ENCODE measurements at regions not wholly inside any gene's neighbourhood (a gene's known extent, or its start where the extent isn't known, plus 50 kb on each side); places are given as distances from the start of the nearest gene placed in this dataset.
"Not testable (repeated sequence)": the region's sequence is repeated elsewhere in the genome, so short reads cannot be mapped to it uniquely, and the experiment has no call there.

DNA sequence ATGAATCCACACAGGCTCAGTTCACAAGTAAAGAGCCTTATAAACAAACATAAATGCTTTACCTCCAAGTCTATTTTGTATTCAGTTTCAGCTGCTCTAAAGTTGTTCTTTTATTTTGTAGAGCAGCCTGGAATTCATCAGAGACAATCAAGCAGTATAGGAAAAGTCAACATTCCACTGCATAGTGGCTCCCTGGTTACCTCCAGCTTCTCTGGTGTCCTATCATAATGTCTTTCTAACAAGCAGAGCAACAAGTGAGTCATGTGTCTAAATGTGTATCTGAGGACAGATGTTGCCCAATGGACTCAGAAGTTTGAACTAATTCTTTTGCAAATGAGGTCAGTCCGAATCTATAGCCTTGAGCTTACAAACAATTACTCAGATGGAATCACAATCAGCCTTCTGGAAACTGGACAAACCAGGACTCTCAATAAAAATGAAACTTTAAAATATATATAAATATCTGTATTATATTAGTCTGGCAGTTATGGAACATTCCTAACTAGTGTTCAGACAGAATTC lies 292.0 kb upstream of the TOM1L1 start:
- TF ChIP-seq, protein P1, sequence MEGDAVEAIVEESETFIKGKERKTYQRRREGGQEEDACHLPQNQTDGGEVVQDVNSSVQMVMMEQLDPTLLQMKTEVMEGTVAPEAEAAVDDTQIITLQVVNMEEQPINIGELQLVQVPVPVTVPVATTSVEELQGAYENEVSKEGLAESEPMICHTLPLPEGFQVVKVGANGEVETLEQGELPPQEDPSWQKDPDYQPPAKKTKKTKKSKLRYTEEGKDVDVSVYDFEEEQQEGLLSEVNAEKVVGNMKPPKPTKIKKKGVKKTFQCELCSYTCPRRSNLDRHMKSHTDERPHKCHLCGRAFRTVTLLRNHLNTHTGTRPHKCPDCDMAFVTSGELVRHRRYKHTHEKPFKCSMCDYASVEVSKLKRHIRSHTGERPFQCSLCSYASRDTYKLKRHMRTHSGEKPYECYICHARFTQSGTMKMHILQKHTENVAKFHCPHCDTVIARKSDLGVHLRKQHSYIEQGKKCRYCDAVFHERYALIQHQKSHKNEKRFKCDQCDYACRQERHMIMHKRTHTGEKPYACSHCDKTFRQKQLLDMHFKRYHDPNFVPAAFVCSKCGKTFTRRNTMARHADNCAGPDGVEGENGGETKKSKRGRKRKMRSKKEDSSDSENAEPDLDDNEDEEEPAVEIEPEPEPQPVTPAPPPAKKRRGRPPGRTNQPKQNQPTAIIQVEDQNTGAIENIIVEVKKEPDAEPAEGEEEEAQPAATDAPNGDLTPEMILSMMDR (IDR thresholded peaks at IDR 0.05; ENCODE audit: insufficient read depth, low read depth, low read length, missing control alignments): no peak
- no peak for DNase-seq (ENCODE audit: low read depth)
- H3K4me3 ChIP-seq (ENCODE audit: low read depth, low read length): no peak overlapping the region

DNA sequence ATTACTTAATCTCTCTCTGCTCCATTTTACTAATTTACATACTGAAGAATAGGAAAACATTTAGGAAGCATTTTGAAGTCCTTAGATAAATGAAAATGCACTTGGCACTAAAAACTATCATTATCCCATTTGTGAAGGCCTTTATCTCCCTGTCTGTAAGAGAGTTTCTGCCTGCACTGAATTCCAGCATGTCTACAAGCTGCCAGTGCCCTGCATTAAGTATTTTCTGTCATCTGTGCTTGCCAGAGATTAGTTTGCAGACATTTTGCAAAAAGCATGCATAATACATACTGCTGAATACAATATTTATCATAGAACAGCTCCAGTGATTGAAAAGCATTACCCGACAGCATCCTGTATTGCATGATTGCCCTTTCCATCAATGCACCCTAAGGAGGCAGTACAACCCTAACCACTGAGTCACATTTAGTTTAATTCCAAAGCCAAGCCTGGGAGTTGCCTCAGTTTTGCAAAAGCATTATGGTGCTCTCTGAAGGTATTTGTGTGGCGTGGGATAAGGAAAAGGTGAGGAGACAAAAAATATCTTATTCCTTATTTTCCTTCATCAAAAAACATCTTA lies 280.2 kb upstream of the TOM1L1 start:
- no peak for DNase-seq (ENCODE audit: low read depth)
- TF ChIP-seq, protein P1 (IDR thresholded peaks at IDR 0.05; ENCODE audit: insufficient read depth, low read depth, low read length, missing control alignments): no peak
- no peak overlapping the region for H3K4me3 ChIP-seq (ENCODE audit: low read depth, low read length)

DNA sequence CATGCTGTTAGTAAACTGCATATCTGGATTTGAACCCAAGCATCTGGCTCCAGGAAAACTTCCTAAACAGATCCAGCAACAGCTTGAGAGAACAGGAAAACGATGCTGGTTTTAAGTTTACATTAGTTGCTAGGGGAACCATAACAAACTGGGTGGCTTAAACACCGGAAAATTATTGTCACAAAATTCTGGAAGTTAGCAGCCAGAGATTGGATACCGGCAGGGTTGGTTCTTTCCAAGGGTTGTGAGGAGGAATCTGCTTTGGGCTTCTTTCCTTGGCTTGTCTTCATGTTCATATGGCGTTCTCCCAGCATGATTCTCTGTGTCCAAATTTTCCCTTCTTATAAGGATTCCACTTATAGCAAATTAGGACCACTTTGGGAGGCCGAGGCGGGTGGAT lies 276.9 kb upstream of the TOM1L1 start:
- TF ChIP-seq, protein P1 (IDR thresholded peaks at IDR 0.05; ENCODE audit: insufficient read depth, low read depth, low read length, missing control alignments): no peak
- no peak for DNase-seq (ENCODE audit: low read depth)
- H3K4me3 ChIP-seq (ENCODE audit: low read depth, low read length): no peak overlapping the region

DNA sequence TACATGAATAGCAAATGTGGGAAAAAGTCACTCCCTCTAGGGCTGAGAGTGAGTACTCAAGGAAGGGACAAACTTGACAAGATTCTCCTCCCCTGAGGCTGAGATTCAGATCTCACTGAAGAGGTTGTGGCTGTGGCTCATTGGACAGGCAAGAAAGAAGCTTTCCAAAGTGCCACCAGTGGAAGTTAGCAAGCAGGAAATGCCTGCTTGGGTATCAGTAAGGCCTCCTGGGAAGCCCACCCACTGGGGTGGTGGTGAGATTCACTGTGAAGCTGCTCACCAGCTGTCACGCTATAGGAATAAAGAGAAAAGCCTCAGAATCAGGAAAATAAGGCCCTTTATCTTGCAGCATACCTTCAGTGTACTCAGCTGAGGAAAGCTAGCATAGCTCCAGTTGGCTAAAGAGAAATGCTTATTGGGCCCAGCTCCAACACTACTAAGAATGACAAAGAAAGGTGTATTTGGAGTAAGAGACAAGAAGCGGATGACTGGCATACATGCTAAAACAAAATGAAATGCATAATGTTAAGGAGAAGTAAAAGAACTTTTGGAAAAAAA lies 274.4 kb upstream of the TOM1L1 start:
- no peak overlapping the region for H3K4me3 ChIP-seq (ENCODE audit: low read depth, low read length)
- DNase-seq (ENCODE audit: low read depth): no peak
- TF ChIP-seq, protein P1 (IDR thresholded peaks at IDR 0.05; ENCODE audit: insufficient read depth, low read depth, low read length, missing control alignments): no peak

DNA sequence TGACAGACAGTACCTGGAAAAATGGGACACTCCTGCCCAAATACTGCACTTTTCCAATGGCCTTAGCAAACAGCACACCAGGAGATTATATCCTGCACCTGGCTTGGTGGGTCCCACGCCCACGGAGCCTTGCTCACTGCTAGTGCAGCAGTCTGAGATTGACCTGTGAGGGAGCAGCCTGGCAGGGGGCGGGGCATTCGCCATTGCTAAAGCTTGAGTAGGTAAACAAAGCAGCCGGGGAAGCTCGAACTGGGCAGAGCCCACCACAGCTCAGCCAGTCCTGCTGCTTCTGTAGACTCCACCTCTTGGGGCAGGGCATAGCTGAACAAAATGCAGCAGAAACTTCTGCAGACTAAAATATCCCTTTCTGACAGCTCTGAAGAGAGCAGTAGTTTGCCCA lies 261.2 kb upstream of the TOM1L1 start:
- not testable (repeated sequence) for DNase-seq (ENCODE audit: low read depth); H3K4me3 ChIP-seq (ENCODE audit: low read depth, low read length)

DNA sequence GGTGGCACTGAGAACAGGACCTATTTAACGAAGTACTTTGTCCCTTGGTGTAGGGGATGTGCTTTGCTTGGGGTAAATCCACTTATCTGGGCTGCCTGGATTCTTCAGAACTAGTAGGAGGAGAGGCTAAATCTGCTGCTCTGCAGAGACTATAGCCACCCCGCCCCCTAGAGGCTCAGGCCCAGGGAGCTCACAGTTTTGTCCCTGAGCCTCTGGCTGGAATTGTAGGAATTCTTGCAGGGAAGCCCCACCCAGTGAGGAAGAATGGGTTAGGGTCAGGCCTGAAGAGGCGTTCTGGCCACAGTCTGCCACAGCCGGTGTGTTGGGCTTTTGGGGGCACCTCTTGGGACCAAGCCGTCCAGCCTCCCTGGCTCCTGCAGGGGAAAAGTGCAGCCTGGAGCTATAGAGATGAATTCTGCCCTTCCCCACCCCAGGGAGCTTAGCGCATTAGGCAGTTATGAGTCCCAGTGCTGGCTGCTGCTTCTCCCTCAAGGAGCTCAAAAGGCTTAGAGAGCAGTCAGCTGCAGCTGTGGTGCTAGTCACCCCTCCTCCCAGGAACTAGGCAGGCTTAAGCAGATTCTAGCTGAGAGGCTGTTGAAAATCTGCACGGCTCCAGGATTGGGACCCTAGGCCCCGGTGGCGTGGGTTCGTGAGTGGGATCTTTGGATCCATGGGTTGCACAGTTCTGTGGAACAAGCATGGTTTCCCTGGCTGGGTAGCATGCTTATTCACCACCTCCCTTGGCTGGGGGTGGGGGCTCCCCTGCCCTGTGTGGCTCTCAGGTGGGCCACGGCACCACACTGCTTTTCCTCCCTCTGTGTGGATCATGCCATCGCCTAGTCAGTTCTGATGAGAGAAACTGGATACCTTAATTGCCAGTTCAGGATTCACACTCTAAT lies 237.4 kb upstream of the TOM1L1 start:
- TF ChIP-seq, protein P1 (IDR thresholded peaks at IDR 0.05; ENCODE audit: insufficient read depth, low read depth, low read length, missing control alignments): no peak
- DNase-seq (ENCODE audit: low read depth): no peak

DNA sequence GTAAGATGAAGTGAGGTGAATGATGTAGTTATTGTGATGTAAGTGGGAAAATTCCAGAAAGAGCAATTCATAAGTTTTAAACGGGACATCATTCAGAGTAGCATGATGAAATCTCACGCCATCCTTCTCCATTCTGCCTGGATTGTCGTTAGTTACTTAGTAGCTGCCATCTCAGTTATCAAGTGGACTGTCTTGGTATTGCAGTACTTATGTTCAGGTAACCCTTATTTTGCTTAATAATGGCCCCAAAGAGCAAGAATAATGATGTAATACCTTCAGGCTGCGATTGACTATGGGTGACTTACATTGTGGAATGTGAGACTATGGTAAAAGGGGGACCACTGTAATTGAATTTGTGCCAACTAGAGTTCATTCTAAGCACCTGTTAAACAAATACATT lies 234.1 kb upstream of the TOM1L1 start:
- H3K4me3 ChIP-seq (ENCODE audit: low read depth, low read length): no peak overlapping the region
- TF ChIP-seq, protein P1 (IDR thresholded peaks at IDR 0.05; ENCODE audit: insufficient read depth, low read depth, low read length, missing control alignments): no peak
- DNase-seq (ENCODE audit: low read depth): no peak

More for the DNA sequence above, 237.4 kb upstream of the TOM1L1 start:
- no peak overlapping the region for H3K4me3 ChIP-seq (ENCODE audit: low read depth, low read length)

All from GM12865 (cell line).